GM23338 (cell line): ENCODE measurements at regions not wholly inside any gene's neighbourhood (a gene's known extent, or its start where the extent isn't known, plus 50 kb on each side); places are given as distances from the start of the nearest gene placed in this dataset.

ENCODE experiments used
- ATAC-seq: fragments of 200-7000 bp; cut with Tn5 transposase; 3 replicates; pipeline ENCODE4 v1.9.1; 2020
- DNase-seq: peaks from one replicate; pipeline ENCODE4 v3.0.0-alpha.2; 2015; ENCODE audit warnings: low spot score
- H2AFZ ChIP-seq: fragments of 200-600 bp; sonication (generic); 2 replicates; pipeline ENCODE4 v1.8.0; 2016; ENCODE audit warnings: antibody characterized with exemption, mild to moderate bottlenecking, moderate library complexity
- H3F3A ChIP-seq: fragments of 200-600 bp; sonication (generic); replicated peaks from 2 replicates; pipeline ENCODE4 v1.8.0; 2017; ENCODE audit warnings: antibody characterized with exemption, mixed run types, low read depth
- H3K27ac ChIP-seq: fragments of 200-600 bp; sonication (generic); 2 replicates; pipeline ENCODE4 v1.6.1; 2016; ENCODE audit warnings: low read depth
- H3K27me3 ChIP-seq: fragments of 200-600 bp; sonication (generic); 2 replicates; pipeline ENCODE4 v1.8.0; 2016; ENCODE audit warnings: mild to moderate bottlenecking, mixed run types, moderate library complexity; ENCODE audit not compliant: insufficient read depth
- H3K36me3 ChIP-seq: fragments of 200-600 bp; sonication (generic); 2 replicates; pipeline ENCODE4 v1.8.0; 2016; ENCODE audit warnings: mild to moderate bottlenecking; ENCODE audit not compliant: insufficient read depth
- H3K4me1 ChIP-seq: fragments of 200-600 bp; sonication (generic); 2 replicates; pipeline ENCODE4 v1.8.0; 2016; ENCODE audit warnings: mild to moderate bottlenecking, moderate library complexity; ENCODE audit not compliant: insufficient read depth
- H3K4me2 ChIP-seq: fragments of 200-600 bp; sonication (generic); 2 replicates; pipeline ENCODE4 v1.7.1; 2017; ENCODE audit warnings: mixed run types
- H3K4me3 ChIP-seq: fragments of 200-600 bp; sonication (generic); 2 replicates; pipeline ENCODE4 v1.6.1; 2016; ENCODE audit warnings: mixed run types
- H3K79me2 ChIP-seq: fragments of 200-600 bp; sonication (generic); replicated peaks from 2 replicates; pipeline ENCODE4 v1.8.0; 2017; ENCODE audit warnings: mild to moderate bottlenecking; ENCODE audit not compliant: insufficient read depth
- H3K9me2 ChIP-seq: fragments of 200-600 bp; sonication (generic); 2 replicates; pipeline ENCODE4 v1.8.0; 2017; ENCODE audit not compliant: insufficient read depth
- H4K20me1 ChIP-seq: fragments of 200-600 bp; sonication (generic); replicated peaks from 2 replicates; pipeline ENCODE4 v1.8.0; 2017; ENCODE audit warnings: mild to moderate bottlenecking; ENCODE audit not compliant: insufficient read depth
- H3K27ac Mint-ChIP-seq: 2 replicates; pipeline ENCODE4 v1.8.0; 2020; ENCODE audit warnings: inconsistent platforms, mild to moderate bottlenecking, moderate library complexity, mixed read lengths
- H3K27me3 Mint-ChIP-seq: 3 replicates; pipeline ENCODE4 v1.8.0; 2022; ENCODE audit warnings: low read depth, mild to moderate bottlenecking, moderate library complexity, mixed read lengths, inconsistent platforms; ENCODE audit not compliant: insufficient read depth, poor library complexity
- H3K36me3 Mint-ChIP-seq: 3 replicates; pipeline ENCODE4 v1.8.0; 2021; ENCODE audit warnings: low read depth, mild to moderate bottlenecking, inconsistent platforms, moderate library complexity, mixed read lengths
- H3K4me1 Mint-ChIP-seq: 3 replicates; pipeline ENCODE4 v1.8.0; 2020; ENCODE audit warnings: mild to moderate bottlenecking, inconsistent platforms, mixed read lengths
- H3K4me3 Mint-ChIP-seq: 3 replicates; pipeline ENCODE4 v1.8.0; 2021; ENCODE audit warnings: moderate library complexity, mild to moderate bottlenecking, inconsistent platforms, mixed read lengths
- H3K9me3 Mint-ChIP-seq: 3 replicates; pipeline ENCODE4 v1.8.0; 2020; ENCODE audit warnings: moderate library complexity, mild to moderate bottlenecking, inconsistent platforms, mixed read lengths
- CREB1 ChIP-seq: fragments of 250-450 bp; sonication (Bioruptor Pico); IDR thresholded peaks from 2 replicates; pipeline ENCODE4 v1.5.0; 2020; ENCODE audit warnings: low read depth, mild to moderate bottlenecking, moderate library complexity
- EZH2phosphoT487 ChIP-seq: fragments of 200-600 bp; sonication (generic); IDR thresholded peaks from one replicate; pipeline ENCODE4 v1.8.1; 2018; ENCODE audit warnings: antibody characterized with exemption; ENCODE audit not compliant: unreplicated experiment
- ZNF331 ChIP-seq: fragments of 250-450 bp; sonication (Bioruptor Pico); IDR thresholded peaks from 2 replicates; pipeline ENCODE4 v1.5.0; 2020; ENCODE audit warnings: low read depth, mild to moderate bottlenecking, moderate library complexity
- TF ChIP-seq, protein P1 (sequence below), 2 experiments: fragments of 200-600 bp in 1 of 2; sonication (generic) in 1 of 2; conservative IDR thresholded peaks; 2 replicates each; pipeline versions ENCODE4 v1.5.1 to v1.6.1; 2016 to 2017; ENCODE audit warnings: antibody characterized with exemption in 2 of 2, low read depth in 2 of 2, mild to moderate bottlenecking in 2 of 2, moderate library complexity in 1 of 2
- TF ChIP-seq, protein P2 (sequence below): fragments of 250-450 bp; sonication (Bioruptor Pico); IDR thresholded peaks from 2 replicates; pipeline ENCODE4 v1.5.0; 2020; ENCODE audit warnings: mild to moderate bottlenecking, moderate library complexity

DNA sequence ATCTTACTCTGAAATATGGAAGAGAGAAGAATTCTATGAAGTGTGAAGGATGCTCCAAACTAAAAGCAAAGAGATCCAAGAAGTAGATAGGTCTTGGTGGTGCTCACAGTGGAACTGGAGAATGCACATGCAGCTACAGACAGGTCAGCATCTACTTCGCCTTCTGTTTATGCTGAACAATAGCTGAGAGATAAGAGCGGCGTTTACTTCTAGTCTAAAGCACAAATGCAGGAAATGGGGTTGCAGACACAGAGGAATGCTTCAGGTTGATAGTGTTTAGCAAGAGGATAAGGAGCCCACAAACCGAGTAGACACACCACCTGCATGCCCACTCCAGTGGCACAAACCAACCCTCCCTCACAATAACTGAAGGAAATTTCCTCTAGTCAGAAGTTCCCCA, 180.0 kb upstream of the RGMB start:
- no peaks in the 10 kb centered on the region for H3K4me1 Mint-ChIP-seq
- no peak overlapping the region for H3K4me3 Mint-ChIP-seq

More for the DNA sequence above, 180.0 kb upstream of the RGMB start:
- TF ChIP-seq, protein P1, sequence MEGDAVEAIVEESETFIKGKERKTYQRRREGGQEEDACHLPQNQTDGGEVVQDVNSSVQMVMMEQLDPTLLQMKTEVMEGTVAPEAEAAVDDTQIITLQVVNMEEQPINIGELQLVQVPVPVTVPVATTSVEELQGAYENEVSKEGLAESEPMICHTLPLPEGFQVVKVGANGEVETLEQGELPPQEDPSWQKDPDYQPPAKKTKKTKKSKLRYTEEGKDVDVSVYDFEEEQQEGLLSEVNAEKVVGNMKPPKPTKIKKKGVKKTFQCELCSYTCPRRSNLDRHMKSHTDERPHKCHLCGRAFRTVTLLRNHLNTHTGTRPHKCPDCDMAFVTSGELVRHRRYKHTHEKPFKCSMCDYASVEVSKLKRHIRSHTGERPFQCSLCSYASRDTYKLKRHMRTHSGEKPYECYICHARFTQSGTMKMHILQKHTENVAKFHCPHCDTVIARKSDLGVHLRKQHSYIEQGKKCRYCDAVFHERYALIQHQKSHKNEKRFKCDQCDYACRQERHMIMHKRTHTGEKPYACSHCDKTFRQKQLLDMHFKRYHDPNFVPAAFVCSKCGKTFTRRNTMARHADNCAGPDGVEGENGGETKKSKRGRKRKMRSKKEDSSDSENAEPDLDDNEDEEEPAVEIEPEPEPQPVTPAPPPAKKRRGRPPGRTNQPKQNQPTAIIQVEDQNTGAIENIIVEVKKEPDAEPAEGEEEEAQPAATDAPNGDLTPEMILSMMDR (conservative IDR thresholded peaks at IDR 0.05; ENCODE audit: low read depth in 2 of 2): no peak
- TF ChIP-seq EZH2phosphoT487 (no peak), ZNF331 (CRISPR knock-in tag) (no peak), CREB1 (CRISPR knock-in tag) (no peak)
- TF ChIP-seq, protein P2, sequence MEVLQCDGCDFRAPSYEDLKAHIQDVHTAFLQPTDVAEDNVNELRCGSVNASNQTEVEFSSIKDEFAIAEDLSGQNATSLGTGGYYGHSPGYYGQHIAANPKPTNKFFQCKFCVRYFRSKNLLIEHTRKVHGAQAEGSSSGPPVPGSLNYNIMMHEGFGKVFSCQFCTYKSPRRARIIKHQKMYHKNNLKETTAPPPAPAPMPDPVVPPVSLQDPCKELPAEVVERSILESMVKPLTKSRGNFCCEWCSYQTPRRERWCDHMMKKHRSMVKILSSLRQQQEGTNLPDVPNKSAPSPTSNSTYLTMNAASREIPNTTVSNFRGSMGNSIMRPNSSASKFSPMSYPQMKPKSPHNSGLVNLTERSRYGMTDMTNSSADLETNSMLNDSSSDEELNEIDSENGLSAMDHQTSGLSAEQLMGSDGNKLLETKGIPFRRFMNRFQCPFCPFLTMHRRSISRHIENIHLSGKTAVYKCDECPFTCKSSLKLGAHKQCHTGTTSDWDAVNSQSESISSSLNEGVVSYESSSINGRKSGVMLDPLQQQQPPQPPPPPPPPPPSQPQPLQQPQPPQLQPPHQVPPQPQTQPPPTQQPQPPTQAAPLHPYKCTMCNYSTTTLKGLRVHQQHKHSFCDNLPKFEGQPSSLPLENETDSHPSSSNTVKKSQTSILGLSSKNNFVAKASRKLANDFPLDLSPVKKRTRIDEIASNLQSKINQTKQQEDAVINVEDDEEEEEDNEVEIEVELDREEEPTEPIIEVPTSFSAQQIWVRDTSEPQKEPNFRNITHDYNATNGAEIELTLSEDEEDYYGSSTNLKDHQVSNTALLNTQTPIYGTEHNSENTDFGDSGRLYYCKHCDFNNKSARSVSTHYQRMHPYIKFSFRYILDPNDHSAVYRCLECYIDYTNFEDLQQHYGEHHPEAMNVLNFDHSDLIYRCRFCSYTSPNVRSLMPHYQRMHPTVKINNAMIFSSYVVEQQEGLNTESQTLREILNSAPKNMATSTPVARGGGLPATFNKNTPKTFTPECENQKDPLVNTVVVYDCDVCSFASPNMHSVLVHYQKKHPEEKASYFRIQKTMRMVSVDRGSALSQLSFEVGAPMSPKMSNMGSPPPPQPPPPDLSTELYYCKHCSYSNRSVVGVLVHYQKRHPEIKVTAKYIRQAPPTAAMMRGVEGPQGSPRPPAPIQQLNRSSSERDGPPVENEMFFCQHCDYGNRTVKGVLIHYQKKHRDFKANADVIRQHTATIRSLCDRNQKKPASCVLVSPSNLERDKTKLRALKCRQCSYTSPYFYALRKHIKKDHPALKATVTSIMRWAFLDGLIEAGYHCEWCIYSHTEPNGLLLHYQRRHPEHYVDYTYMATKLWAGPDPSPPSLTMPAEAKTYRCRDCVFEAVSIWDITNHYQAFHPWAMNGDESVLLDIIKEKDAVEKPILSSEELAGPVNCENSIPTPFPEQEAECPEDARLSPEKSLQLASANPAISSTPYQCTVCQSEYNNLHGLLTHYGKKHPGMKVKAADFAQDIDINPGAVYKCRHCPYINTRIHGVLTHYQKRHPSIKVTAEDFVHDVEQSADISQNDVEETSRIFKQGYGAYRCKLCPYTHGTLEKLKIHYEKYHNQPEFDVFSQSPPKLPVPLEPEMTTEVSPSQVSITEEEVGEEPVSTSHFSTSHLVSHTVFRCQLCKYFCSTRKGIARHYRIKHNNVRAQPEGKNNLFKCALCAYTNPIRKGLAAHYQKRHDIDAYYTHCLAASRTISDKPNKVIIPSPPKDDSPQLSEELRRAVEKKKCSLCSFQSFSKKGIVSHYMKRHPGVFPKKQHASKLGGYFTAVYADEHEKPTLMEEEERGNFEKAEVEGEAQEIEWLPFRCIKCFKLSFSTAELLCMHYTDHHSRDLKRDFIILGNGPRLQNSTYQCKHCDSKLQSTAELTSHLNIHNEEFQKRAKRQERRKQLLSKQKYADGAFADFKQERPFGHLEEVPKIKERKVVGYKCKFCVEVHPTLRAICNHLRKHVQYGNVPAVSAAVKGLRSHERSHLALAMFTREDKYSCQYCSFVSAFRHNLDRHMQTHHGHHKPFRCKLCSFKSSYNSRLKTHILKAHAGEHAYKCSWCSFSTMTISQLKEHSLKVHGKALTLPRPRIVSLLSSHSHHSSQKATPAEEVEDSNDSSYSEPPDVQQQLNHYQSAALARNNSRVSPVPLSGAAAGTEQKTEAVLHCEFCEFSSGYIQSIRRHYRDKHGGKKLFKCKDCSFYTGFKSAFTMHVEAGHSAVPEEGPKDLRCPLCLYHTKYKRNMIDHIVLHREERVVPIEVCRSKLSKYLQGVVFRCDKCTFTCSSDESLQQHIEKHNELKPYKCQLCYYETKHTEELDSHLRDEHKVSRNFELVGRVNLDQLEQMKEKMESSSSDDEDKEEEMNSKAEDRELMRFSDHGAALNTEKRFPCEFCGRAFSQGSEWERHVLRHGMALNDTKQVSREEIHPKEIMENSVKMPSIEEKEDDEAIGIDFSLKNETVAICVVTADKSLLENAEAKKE: no peak
- H3K27ac ChIP-seq: no peak overlapping the region
- H3K36me3 Mint-ChIP-seq: no peaks in the 10 kb centered on the region
- no peak overlapping the region for H3K27ac Mint-ChIP-seq
- no peaks in the 10 kb centered on the region for H3F3A ChIP-seq
- no peaks in the 10 kb centered on the region for H3K36me3 ChIP-seq
- DNase-seq (no peak), ATAC-seq (no peak)
- no peak overlapping the region for H2AFZ ChIP-seq
- H3K79me2 ChIP-seq: no peaks in the 10 kb centered on the region
- H3K4me3 ChIP-seq: no peak overlapping the region
- no peaks in the 10 kb centered on the region for H3K27me3 ChIP-seq
- no peaks in the 10 kb centered on the region for H3K27me3 Mint-ChIP-seq
- H4K20me1 ChIP-seq: no peaks in the 10 kb centered on the region
- no peak overlapping the region for H3K4me2 ChIP-seq
- H3K9me2 ChIP-seq: no peaks in the 10 kb centered on the region
- H3K4me1 ChIP-seq: no peaks in the 10 kb centered on the region
- H3K9me3 Mint-ChIP-seq: no peaks in the 10 kb centered on the region; the same call in 2 of the 3 replicates
